GM12891 (cell line): ENCODE measurements at regions not wholly inside any gene's neighbourhood (a gene's known extent, or its start where the extent isn't known, plus 50 kb on each side); places are given as distances from the start of the nearest gene placed in this dataset.

Experiments used
- DNase-seq: peaks from one replicate; pipeline ENCODE4 v3.0.0; 2011; ENCODE audit warnings: low spot score; ENCODE audit not compliant: insufficient read length
- FAIRE-seq: peaks from 2 replicates; lab custom pipeline; 2011; peaks lifted over from hg19 to GRCh38; lab: Jason Lieb, UNC
- PAX5 ChIP-seq: IDR thresholded peaks from 2 replicates; pipeline ENCODE4 v1.6.1; 2011; ENCODE audit warnings: low read length, moderate library complexity, mild to moderate bottlenecking; ENCODE audit not compliant: insufficient read depth, severe bottlenecking
- POLR2A ChIP-seq: IDR thresholded peaks from 2 replicates; pipeline ENCODE4 v1.6.1; 2011; ENCODE audit warnings: low read depth, low read length, control low read depth
- POLR2AphosphoS5 ChIP-seq: IDR thresholded peaks from 2 replicates; pipeline ENCODE4 v1.6.1; 2011; ENCODE audit warnings: low read depth, low read length, control low read depth
- POU2F2 ChIP-seq: IDR thresholded peaks from 2 replicates; pipeline ENCODE4 v1.6.1; 2011; ENCODE audit warnings: low read depth, mild to moderate bottlenecking, control low read depth, low read length, moderate library complexity
- SPI1 ChIP-seq: IDR thresholded peaks from 2 replicates; pipeline ENCODE4 v1.6.1; 2011; ENCODE audit warnings: low read depth, low read length, control low read depth
- TAF1 ChIP-seq: IDR thresholded peaks from 2 replicates; pipeline ENCODE4 v1.6.1; 2011; ENCODE audit warnings: low read depth, low read length, control low read depth

DNA sequence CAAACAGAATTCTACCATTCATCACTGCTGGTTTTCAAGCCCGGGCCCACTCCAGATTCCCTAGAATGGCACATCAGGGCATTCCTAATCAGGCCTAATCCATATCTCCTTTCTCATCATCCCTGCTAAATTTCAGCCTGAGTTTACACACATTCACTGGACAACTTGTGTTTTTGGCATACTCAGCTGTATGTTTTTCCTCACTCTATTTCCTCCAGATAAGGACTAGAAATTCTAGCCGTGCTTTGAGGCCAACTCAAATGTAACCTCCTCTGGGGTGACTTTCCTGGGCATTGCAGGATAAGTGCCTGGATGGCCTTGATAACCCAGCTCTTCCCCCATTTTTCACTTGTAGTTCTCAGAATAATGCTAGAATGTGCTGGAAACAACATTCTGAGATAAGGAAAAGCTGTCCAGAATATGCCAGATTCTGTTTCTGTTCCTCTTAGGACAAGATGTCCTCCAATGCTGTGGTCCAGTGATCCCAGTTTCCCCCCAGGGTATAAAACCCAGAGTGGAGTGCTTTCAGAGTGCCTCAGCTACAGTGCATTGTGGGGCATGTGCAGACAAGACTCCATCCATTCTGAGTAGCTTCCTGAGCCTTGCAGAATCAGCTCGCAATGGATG is 66.9 kb upstream of the CLDN10 start:
- DNase-seq (no peak), FAIRE-seq (no peak)
- TF ChIP-seq PAX5 (no peak), POLR2A (no peak), SPI1 (no peak), POU2F2 (no peak), TAF1 (no peak), POLR2AphosphoS5 (no peak)

GRCh38 chr13:95492044-95492801 is 60.3 kb upstream of the CLDN10 start:
- no peak for DNase-seq
- TF ChIP-seq PAX5 (no peak), POU2F2 (no peak), SPI1 (no peak), POLR2A (no peak), TAF1 (no peak), POLR2AphosphoS5 (no peak)
- no peak for FAIRE-seq

GRCh38 chr13:95494082-95494681 is 58.3 kb upstream of the CLDN10 start:
- DNase-seq (peak; percentile 35), FAIRE-seq (peak; percentile 91)
- TF ChIP-seq TAF1 (no peak), PAX5 (no peak), POLR2A (no peak), POU2F2 (no peak)

DNA sequence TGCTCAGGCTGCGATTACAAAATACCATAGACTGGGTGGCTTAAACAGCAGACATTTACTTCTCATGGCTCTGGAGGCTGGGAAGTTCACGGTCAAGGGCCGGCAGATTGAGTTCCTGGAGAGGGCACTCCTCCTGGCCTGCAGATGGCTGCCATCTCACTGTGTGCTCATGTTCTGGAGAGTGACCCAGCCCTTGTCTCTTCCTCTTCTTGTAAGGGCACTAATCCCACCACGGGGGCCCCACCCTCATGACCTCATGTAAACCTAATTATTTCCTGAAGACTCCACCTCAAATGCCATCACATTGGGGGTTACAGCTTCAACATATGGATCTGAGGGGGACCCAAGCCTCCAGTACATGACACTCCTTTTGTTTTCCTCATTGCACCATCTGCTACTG is 56.0 kb upstream of the CLDN10 start:
- DNase-seq (no peak), FAIRE-seq (no peak)
- TF ChIP-seq SPI1, result no peak
- no peak for TF ChIP-seq PAX5
- TF ChIP-seq POLR2A, result no peak
- TF ChIP-seq POU2F2, result no peak
- no peak for TF ChIP-seq TAF1
- TF ChIP-seq POLR2AphosphoS5, result no peak

GRCh38 chr13:95497381-95497807 is 55.1 kb upstream of the CLDN10 start:
- TF ChIP-seq PAX5, result no peak
- TF ChIP-seq SPI1, result no peak
- TF ChIP-seq POLR2AphosphoS5, result no peak
- TF ChIP-seq TAF1, result no peak
- TF ChIP-seq POLR2A, result no peak
- TF ChIP-seq POU2F2, result no peak

GRCh38 chr13:95498886-95499285 is 53.6 kb upstream of the CLDN10 start:
- FAIRE-seq (no peak), DNase-seq (no peak)
- no peak for TF ChIP-seq SPI1
- no peak for TF ChIP-seq PAX5
- TF ChIP-seq POU2F2, result no peak
- TF ChIP-seq POLR2A, result no peak
- TF ChIP-seq TAF1, result no peak
- TF ChIP-seq POLR2AphosphoS5, result no peak

More at GRCh38 chr13:95497381-95497807, 55.1 kb upstream of the CLDN10 start:
- FAIRE-seq (no peak), DNase-seq (no peak)

GRCh38 chr13:95499811-95500712 is 52.5 kb upstream of the CLDN10 start:
- no peak for DNase-seq
- no peak for FAIRE-seq
- no peak for TF ChIP-seq POU2F2
- no peak for TF ChIP-seq POLR2AphosphoS5
- TF ChIP-seq PAX5, result no peak
- TF ChIP-seq POLR2A, result no peak
- TF ChIP-seq SPI1, result no peak
- no peak for TF ChIP-seq TAF1

GRCh38 chr13:95502216-95502615 is 50.3 kb upstream of the CLDN10 start:
- DNase-seq (no peak), FAIRE-seq (no peak)
- no peak for TF ChIP-seq POLR2A
- TF ChIP-seq POLR2AphosphoS5, result no peak
- no peak for TF ChIP-seq PAX5
- TF ChIP-seq TAF1, result no peak
- no peak for TF ChIP-seq SPI1
- no peak for TF ChIP-seq POU2F2
